ENCODE measurements at regions not wholly inside any gene's neighbourhood (a gene's known extent, or its start where the extent isn't known, plus 50 kb on each side); places are given as distances from the start of the nearest gene placed in this dataset.

DNA sequence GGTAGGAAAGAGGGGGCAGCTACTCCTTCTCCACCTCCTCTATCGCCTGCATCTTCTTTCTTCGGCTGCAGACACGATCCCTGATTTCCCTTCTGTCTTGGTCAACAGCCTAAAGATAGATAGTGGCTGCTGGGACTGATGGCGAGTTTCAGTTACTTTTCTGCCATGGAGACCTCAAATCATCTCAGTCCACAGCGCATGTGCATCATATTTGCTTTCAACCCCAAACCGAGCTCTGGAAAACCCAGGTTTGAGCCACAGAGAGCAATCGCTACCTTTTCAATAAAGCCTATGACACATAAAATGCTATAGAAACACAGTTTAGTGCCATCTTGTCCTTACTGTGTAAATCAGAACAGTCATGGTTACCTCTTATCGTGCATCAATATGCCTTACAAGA lies 142.9 kb upstream of the IRF2BP2 start:
- 94% methylated on average over 6 to 8 of the region's 8 CpGs for WGBS, 2 donors (ENCODE audit: low coverage in 1 of 2)
- H3K27ac ChIP-seq: no peak overlapping the region
- no peaks in the 10 kb centered on the region for H3K9me3 ChIP-seq
- TF ChIP-seq POLR2A (IDR thresholded peaks at IDR 0.05): no peak
- TF ChIP-seq EP300 (IDR thresholded peaks at IDR 0.05): no peak
- TF ChIP-seq, protein P1, sequence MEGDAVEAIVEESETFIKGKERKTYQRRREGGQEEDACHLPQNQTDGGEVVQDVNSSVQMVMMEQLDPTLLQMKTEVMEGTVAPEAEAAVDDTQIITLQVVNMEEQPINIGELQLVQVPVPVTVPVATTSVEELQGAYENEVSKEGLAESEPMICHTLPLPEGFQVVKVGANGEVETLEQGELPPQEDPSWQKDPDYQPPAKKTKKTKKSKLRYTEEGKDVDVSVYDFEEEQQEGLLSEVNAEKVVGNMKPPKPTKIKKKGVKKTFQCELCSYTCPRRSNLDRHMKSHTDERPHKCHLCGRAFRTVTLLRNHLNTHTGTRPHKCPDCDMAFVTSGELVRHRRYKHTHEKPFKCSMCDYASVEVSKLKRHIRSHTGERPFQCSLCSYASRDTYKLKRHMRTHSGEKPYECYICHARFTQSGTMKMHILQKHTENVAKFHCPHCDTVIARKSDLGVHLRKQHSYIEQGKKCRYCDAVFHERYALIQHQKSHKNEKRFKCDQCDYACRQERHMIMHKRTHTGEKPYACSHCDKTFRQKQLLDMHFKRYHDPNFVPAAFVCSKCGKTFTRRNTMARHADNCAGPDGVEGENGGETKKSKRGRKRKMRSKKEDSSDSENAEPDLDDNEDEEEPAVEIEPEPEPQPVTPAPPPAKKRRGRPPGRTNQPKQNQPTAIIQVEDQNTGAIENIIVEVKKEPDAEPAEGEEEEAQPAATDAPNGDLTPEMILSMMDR (IDR thresholded peaks at IDR 0.05): no peak
- TF ChIP-seq POLR2AphosphoS5 (IDR thresholded peaks at IDR 0.05): no peak
- H3K27me3 ChIP-seq: no peaks in the 10 kb centered on the region
- ATAC-seq: no peak
- H3K4me3 ChIP-seq: no peak overlapping the region
- no peaks in the 10 kb centered on the region for H3K36me3 ChIP-seq
- peaks cover 0 to 23% (median 0%) of the 10 kb centered on the region in 3 donors for H3K4me1 ChIP-seq

DNA sequence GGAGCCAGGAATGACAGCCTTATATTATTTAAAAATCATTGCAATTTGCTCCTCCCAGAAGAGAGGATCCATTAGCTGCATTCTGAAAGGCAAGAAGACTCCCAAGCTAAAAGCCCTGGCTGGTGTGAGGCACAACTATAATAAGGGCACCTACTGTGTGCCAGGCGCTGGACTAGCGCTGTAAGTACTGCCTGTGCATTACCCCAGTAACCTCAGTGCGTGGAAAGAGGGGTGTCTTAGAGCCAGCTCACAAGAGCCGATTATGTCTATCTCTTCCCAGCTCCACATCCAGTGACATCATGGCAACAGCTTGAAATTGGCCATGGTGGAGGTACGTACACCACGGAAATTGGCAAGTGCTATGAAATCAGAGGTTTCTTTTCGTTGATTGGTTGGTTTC lies 141.7 kb upstream of the IRF2BP2 start:
- no peak for ATAC-seq
- H3K4me3 ChIP-seq: no peak overlapping the region

DNA sequence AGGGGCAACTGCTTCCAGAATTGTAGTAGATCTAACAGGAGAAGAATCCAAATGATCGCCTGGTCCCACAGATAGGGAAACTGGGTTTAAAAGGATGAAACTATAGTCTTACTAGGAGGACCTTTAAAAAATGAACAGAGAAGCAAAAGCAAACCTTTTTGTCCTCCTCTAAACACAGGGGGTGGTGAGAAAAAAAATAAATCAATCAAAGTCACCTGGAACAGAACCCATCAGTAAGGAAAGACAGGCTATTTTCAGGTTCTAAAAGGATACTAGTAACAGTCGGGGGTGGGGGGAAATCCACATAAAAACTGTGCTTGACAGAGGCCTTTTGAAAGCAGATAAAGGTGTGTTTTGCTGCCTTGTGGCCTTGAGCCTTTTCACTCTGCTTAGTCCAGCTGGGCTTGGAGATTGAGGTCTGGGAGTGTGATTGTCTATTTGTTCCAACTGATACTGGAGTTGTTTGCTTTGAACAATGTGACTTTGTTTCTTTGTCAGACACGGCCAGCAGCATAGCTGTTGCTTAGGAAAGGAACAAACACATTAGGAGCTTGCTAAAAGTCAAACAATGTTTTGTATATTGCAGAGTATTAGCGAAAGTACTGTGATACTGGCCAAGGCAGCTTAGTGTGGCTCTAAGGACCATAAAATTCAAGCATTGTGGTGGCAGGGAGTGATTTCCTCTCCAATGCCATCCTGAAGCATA lies 141.1 kb upstream of the IRF2BP2 start:
- Histone ChIP-seq H3K4me1 (peaks cover 0 to 23% (median 0%) of the 10 kb centered on the region in 3 donors), H3K27me3 (no peaks in the 10 kb centered on the region), H3K4me3 (no peak overlapping the region), H3K9me3 (no peaks in the 10 kb centered on the region), H3K36me3 (no peaks in the 10 kb centered on the region), H3K27ac (peak overlapping the region in 3 of 4 donors; percentile 23 to 46 (median 41))
- ATAC-seq: no peak
- 37 to 39% methylated on average over 2 to 4 of the region's 4 CpGs for WGBS, 2 donors (ENCODE audit: low coverage in 1 of 2)
- TF ChIP-seq, protein P1 (IDR thresholded peaks at IDR 0.05): no peak
- TF ChIP-seq POLR2A (IDR thresholded peaks at IDR 0.05): no peak
- TF ChIP-seq EP300 (IDR thresholded peaks at IDR 0.05): no peak
- TF ChIP-seq POLR2AphosphoS5 (IDR thresholded peaks at IDR 0.05): no peak

More for the DNA sequence above, 141.7 kb upstream of the IRF2BP2 start:
- Histone ChIP-seq H3K36me3 (no peaks in the 10 kb centered on the region), H3K27me3 (no peaks in the 10 kb centered on the region), H3K27ac (peak overlapping the region in 2 of 4 donors; percentile 14 to 41), H3K4me1 (peaks cover 0 to 23% (median 0%) of the 10 kb centered on the region in 3 donors), H3K9me3 (no peaks in the 10 kb centered on the region)
- no peak for TF ChIP-seq EP300 (IDR thresholded peaks at IDR 0.05)
- TF ChIP-seq, protein P1 (IDR thresholded peaks at IDR 0.05): no peak
- WGBS, 2 donors (ENCODE audit: low coverage in 1 of 2): 90 to 96% methylated on average over 3 to 5 of the region's 7 CpGs

DNA sequence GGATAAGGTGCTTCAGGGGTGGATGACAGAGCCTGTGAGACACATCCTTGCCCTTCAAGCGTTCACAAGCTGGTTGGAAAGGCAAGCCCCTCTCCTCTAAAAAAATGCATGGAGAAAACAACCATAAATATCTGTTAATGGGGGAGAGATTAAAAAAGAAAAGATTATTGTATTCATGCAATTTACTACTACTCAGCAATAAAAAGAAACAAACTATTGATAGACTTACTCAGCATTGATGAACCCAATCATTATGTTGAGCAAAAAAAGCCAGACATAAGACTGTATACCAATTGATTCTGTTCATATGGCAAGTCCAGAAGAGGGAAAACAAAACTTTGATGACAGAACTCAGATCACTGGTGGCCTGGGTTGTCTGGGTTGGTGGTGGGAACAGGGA lies 138.7 kb upstream of the IRF2BP2 start:
- no peaks in the 10 kb centered on the region for H3K27me3 ChIP-seq
- 80 to 100% methylated on average over 1 of the region's 1 CpG for WGBS, 2 donors (ENCODE audit: low coverage in 1 of 2)
- no peaks in the 10 kb centered on the region for H3K36me3 ChIP-seq
- no peak overlapping the region for H3K4me3 ChIP-seq
- TF ChIP-seq EP300 (IDR thresholded peaks at IDR 0.05): no peak
- TF ChIP-seq POLR2A (IDR thresholded peaks at IDR 0.05): no peak
- no peaks in the 10 kb centered on the region for H3K9me3 ChIP-seq
- no peak for ATAC-seq
- H3K4me1 ChIP-seq: peaks cover 0 to 27% (median 7%) of the 10 kb centered on the region in 3 donors
- H3K27ac ChIP-seq: no peak overlapping the region

DNA sequence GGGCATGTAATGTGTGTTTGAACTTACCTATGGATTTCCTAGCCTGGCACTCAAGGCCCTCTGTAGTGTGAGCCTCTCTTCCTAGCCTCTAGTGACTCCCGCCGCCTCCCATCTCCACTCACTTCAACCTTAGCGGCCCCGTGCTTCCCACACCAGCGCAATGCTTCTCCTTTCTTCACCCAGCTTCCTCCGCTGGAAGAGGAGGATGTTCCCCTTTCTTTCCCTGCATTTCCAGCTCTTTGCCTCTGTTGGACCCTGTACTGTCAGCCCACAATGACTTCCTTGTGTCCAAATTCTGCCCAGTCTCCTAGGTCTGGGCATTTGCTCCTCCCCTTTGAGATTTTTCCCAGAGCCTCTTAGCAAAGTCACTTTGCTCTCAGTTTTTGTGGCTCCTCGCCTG lies 138.1 kb upstream of the IRF2BP2 start:
- Histone ChIP-seq H3K36me3 (no peaks in the 10 kb centered on the region), H3K4me3 (no peak overlapping the region), H3K9me3 (no peaks in the 10 kb centered on the region), H3K27ac (no peak overlapping the region), H3K4me1 (peaks cover 0 to 34% (median 10%) of the 10 kb centered on the region in 3 donors), H3K27me3 (no peaks in the 10 kb centered on the region)
- TF ChIP-seq, protein P1 (IDR thresholded peaks at IDR 0.05): no peak
- TF ChIP-seq POLR2A (IDR thresholded peaks at IDR 0.05) (no peak), POLR2AphosphoS5 (IDR thresholded peaks at IDR 0.05) (no peak), EP300 (IDR thresholded peaks at IDR 0.05) (no peak)
- 93 to 94% methylated on average over 6 to 7 of the region's 7 CpGs for WGBS, 2 donors (ENCODE audit: low coverage in 1 of 2)
- ATAC-seq: no peak
